ENCODE measurements at regions not wholly inside any gene's neighbourhood (a gene's known extent, or its start where the extent isn't known, plus 50 kb on each side); places are given as distances from the start of the nearest gene placed in this dataset.
"Not testable (repeated sequence)": the region's sequence is repeated elsewhere in the genome, so short reads cannot be mapped to it uniquely, and the experiment has no call there.

- H2AFZ ChIP-seq (ENCODE audit: low read length, unreplicated experiment): no peak overlapping the region
- H3K79me2 ChIP-seq (ENCODE audit: control insufficient read depth, insufficient read depth, low read length, unreplicated experiment): no peaks in the 10 kb centered on the region
- no peak overlapping the region for H3K4me3 ChIP-seq (ENCODE audit: low read depth, low read length)
- H3K4me1 ChIP-seq (ENCODE audit: control insufficient read depth, insufficient read depth, low read length, unreplicated experiment): no peaks in the 10 kb centered on the region
- H3K27me3 ChIP-seq (ENCODE audit: insufficient read depth, low read length): no peaks in the 10 kb centered on the region
- H3K27ac ChIP-seq (ENCODE audit: low read depth, low read length): no peak overlapping the region
- H3K36me3 ChIP-seq (ENCODE audit: insufficient read depth, low read length): no peaks in the 10 kb centered on the region
These were observed 240.4 kb upstream of the CDH8 start for GRCh38 chr16:62276637-62277036.

- H3K36me3 ChIP-seq (ENCODE audit: insufficient read depth, low read length): no peaks in the 10 kb centered on the region
- H3K27me3 ChIP-seq (ENCODE audit: insufficient read depth, low read length): no peaks in the 10 kb centered on the region
- H3K4me3 ChIP-seq (ENCODE audit: low read depth, low read length): no peak overlapping the region
- no peaks in the 10 kb centered on the region for H3K79me2 ChIP-seq (ENCODE audit: control insufficient read depth, insufficient read depth, low read length, unreplicated experiment)
- H3K27ac ChIP-seq (ENCODE audit: low read depth, low read length): no peak overlapping the region
- no peak overlapping the region for H2AFZ ChIP-seq (ENCODE audit: low read length, unreplicated experiment)
- no peaks in the 10 kb centered on the region for H3K4me1 ChIP-seq (ENCODE audit: control insufficient read depth, insufficient read depth, low read length, unreplicated experiment)
These were observed 235.8 kb upstream of the CDH8 start for GRCh38 chr16:62272035-62272434.

- Histone ChIP-seq H3K4me3 (ENCODE audit: low read depth, low read length) (no peak overlapping the region), H3K27ac (ENCODE audit: low read depth, low read length) (no peak overlapping the region), H2AFZ (ENCODE audit: low read length, unreplicated experiment) (no peak overlapping the region), H3K27me3 (ENCODE audit: insufficient read depth, low read length) (no peaks in the 10 kb centered on the region), H3K4me1 (ENCODE audit: control insufficient read depth, insufficient read depth, low read length, unreplicated experiment) (no peaks in the 10 kb centered on the region), H3K79me2 (ENCODE audit: control insufficient read depth, insufficient read depth, low read length, unreplicated experiment) (no peaks in the 10 kb centered on the region), H3K36me3 (ENCODE audit: insufficient read depth, low read length) (no peaks in the 10 kb centered on the region)
These were observed 225.5 kb upstream of the CDH8 start for GRCh38 chr16:62261760-62262159.

- not testable (repeated sequence) for H3K27me3 ChIP-seq (ENCODE audit: insufficient read depth, low read length); H3K4me3 ChIP-seq (ENCODE audit: low read depth, low read length); H3K4me1 ChIP-seq (ENCODE audit: control insufficient read depth, insufficient read depth, low read length, unreplicated experiment); H2AFZ ChIP-seq (ENCODE audit: low read length, unreplicated experiment); H3K36me3 ChIP-seq (ENCODE audit: insufficient read depth, low read length); H3K79me2 ChIP-seq (ENCODE audit: control insufficient read depth, insufficient read depth, low read length, unreplicated experiment); H3K27ac ChIP-seq (ENCODE audit: low read depth, low read length)
These were observed 222.7 kb upstream of the CDH8 start for GRCh38 chr16:62258931-62259435.

GRCh38 chr16:62256406-62256805 lies 220.2 kb upstream of the CDH8 start:
- H3K79me2 ChIP-seq (ENCODE audit: control insufficient read depth, insufficient read depth, low read length, unreplicated experiment): no peaks in the 10 kb centered on the region
- H3K4me1 ChIP-seq (ENCODE audit: control insufficient read depth, insufficient read depth, low read length, unreplicated experiment): no peaks in the 10 kb centered on the region
- no peaks in the 10 kb centered on the region for H3K27me3 ChIP-seq (ENCODE audit: insufficient read depth, low read length)
- H3K36me3 ChIP-seq (ENCODE audit: insufficient read depth, low read length): no peaks in the 10 kb centered on the region
- H3K27ac ChIP-seq (ENCODE audit: low read depth, low read length): no peak overlapping the region
- no peak overlapping the region for H2AFZ ChIP-seq (ENCODE audit: low read length, unreplicated experiment)
- H3K4me3 ChIP-seq (ENCODE audit: low read depth, low read length): no peak overlapping the region

GRCh38 chr16:62254847-62255246 lies 218.6 kb upstream of the CDH8 start:
- Histone ChIP-seq H3K79me2 (ENCODE audit: control insufficient read depth, insufficient read depth, low read length, unreplicated experiment) (no peaks in the 10 kb centered on the region), H3K27ac (ENCODE audit: low read depth, low read length) (no peak overlapping the region), H2AFZ (ENCODE audit: low read length, unreplicated experiment) (no peak overlapping the region), H3K27me3 (ENCODE audit: insufficient read depth, low read length) (no peaks in the 10 kb centered on the region), H3K4me1 (ENCODE audit: control insufficient read depth, insufficient read depth, low read length, unreplicated experiment) (no peaks in the 10 kb centered on the region), H3K36me3 (ENCODE audit: insufficient read depth, low read length) (no peaks in the 10 kb centered on the region), H3K4me3 (ENCODE audit: low read depth, low read length) (no peak overlapping the region)

GRCh38 chr16:62254372-62254771 lies 218.1 kb upstream of the CDH8 start:
- Histone ChIP-seq H2AFZ (ENCODE audit: low read length, unreplicated experiment) (no peak overlapping the region), H3K27ac (ENCODE audit: low read depth, low read length) (no peak overlapping the region), H3K27me3 (ENCODE audit: insufficient read depth, low read length) (no peaks in the 10 kb centered on the region), H3K79me2 (ENCODE audit: control insufficient read depth, insufficient read depth, low read length, unreplicated experiment) (no peaks in the 10 kb centered on the region), H3K4me1 (ENCODE audit: control insufficient read depth, insufficient read depth, low read length, unreplicated experiment) (no peaks in the 10 kb centered on the region), H3K36me3 (ENCODE audit: insufficient read depth, low read length) (no peaks in the 10 kb centered on the region), H3K4me3 (ENCODE audit: low read depth, low read length) (no peak overlapping the region)

- Histone ChIP-seq H3K36me3 (ENCODE audit: insufficient read depth, low read length) (no peaks in the 10 kb centered on the region), H3K27me3 (ENCODE audit: insufficient read depth, low read length) (no peaks in the 10 kb centered on the region), H3K4me3 (ENCODE audit: low read depth, low read length) (no peak overlapping the region), H2AFZ (ENCODE audit: low read length, unreplicated experiment) (no peak overlapping the region), H3K4me1 (ENCODE audit: control insufficient read depth, insufficient read depth, low read length, unreplicated experiment) (no peaks in the 10 kb centered on the region), H3K79me2 (ENCODE audit: control insufficient read depth, insufficient read depth, low read length, unreplicated experiment) (no peaks in the 10 kb centered on the region), H3K27ac (ENCODE audit: low read depth, low read length) (no peak overlapping the region)
These were observed 217.7 kb upstream of the CDH8 start for GRCh38 chr16:62253966-62254365.

GRCh38 chr16:62249069-62249468 lies 212.8 kb upstream of the CDH8 start:
- Histone ChIP-seq H3K36me3 (ENCODE audit: insufficient read depth, low read length) (no peaks in the 10 kb centered on the region), H3K27me3 (ENCODE audit: insufficient read depth, low read length) (no peaks in the 10 kb centered on the region), H3K27ac (ENCODE audit: low read depth, low read length) (no peak overlapping the region), H3K4me1 (ENCODE audit: control insufficient read depth, insufficient read depth, low read length, unreplicated experiment) (no peaks in the 10 kb centered on the region), H3K79me2 (ENCODE audit: control insufficient read depth, insufficient read depth, low read length, unreplicated experiment) (no peaks in the 10 kb centered on the region), H3K4me3 (ENCODE audit: low read depth, low read length) (no peak overlapping the region), H2AFZ (ENCODE audit: low read length, unreplicated experiment) (no peak overlapping the region)

- no peak overlapping the region for H2AFZ ChIP-seq (ENCODE audit: low read length, unreplicated experiment)
- H3K4me1 ChIP-seq (ENCODE audit: control insufficient read depth, insufficient read depth, low read length, unreplicated experiment): no peaks in the 10 kb centered on the region
- no peaks in the 10 kb centered on the region for H3K36me3 ChIP-seq (ENCODE audit: insufficient read depth, low read length)
- H3K27me3 ChIP-seq (ENCODE audit: insufficient read depth, low read length): no peaks in the 10 kb centered on the region
- H3K79me2 ChIP-seq (ENCODE audit: control insufficient read depth, insufficient read depth, low read length, unreplicated experiment): no peaks in the 10 kb centered on the region
- no peak overlapping the region for H3K27ac ChIP-seq (ENCODE audit: low read depth, low read length)
- no peak overlapping the region for H3K4me3 ChIP-seq (ENCODE audit: low read depth, low read length)
These were observed 204.5 kb upstream of the CDH8 start for GRCh38 chr16:62240722-62241121.

- no peaks in the 10 kb centered on the region for H3K27me3 ChIP-seq (ENCODE audit: insufficient read depth, low read length)
- no peaks in the 10 kb centered on the region for H3K36me3 ChIP-seq (ENCODE audit: insufficient read depth, low read length)
- no peak overlapping the region for H3K4me3 ChIP-seq (ENCODE audit: low read depth, low read length)
- H3K4me1 ChIP-seq (ENCODE audit: control insufficient read depth, insufficient read depth, low read length, unreplicated experiment): no peaks in the 10 kb centered on the region
- H3K79me2 ChIP-seq (ENCODE audit: control insufficient read depth, insufficient read depth, low read length, unreplicated experiment): no peaks in the 10 kb centered on the region
- H2AFZ ChIP-seq (ENCODE audit: low read length, unreplicated experiment): no peak overlapping the region
- no peak overlapping the region for H3K27ac ChIP-seq (ENCODE audit: low read depth, low read length)
These were observed 189.4 kb upstream of the CDH8 start for GRCh38 chr16:62225675-62226074.

Data from ACC112 (cell line).